Ascending aorta (tissue), 2 donors: ENCODE measurements at regions not wholly inside any gene's neighbourhood (a gene's known extent, or its start where the extent isn't known, plus 50 kb on each side); places are given as distances from the start of the nearest gene placed in this dataset.
"Not testable (repeated sequence)": the region's sequence is repeated elsewhere in the genome, so short reads cannot be mapped to it uniquely, and the experiment has no call there.

Experiments used
- DNase-seq, 2 donors: peaks; one replicate each; pipeline ENCODE4 v3.0.0-alpha.2; 2019; ENCODE audit warnings: low spot score in 2 of 2
- H3K27ac ChIP-seq, 2 donors: fragments of 200-600 bp; sonication (generic); one replicate each; pipeline ENCODE4 v1.5.1; 2016 to 2017; ENCODE audit warnings: mild to moderate bottlenecking in 1 of 2
- H3K27me3 ChIP-seq: fragments of 200-600 bp; sonication (generic); one replicate; pipeline ENCODE4 v1.5.1; 2017
- H3K36me3 ChIP-seq, 2 donors: fragments of 200-600 bp; sonication (generic); one replicate each; pipeline ENCODE4 v1.5.1; 2016
- H3K4me1 ChIP-seq, 2 donors: fragments of 200-600 bp; sonication (generic); one replicate each; pipeline ENCODE4 v1.5.1; 2016 to 2017; ENCODE audit warnings: mild to moderate bottlenecking in 1 of 2
- H3K4me3 ChIP-seq, 2 donors: fragments of 200-600 bp; sonication (generic); one replicate each; pipeline ENCODE4 v1.5.1; 2016 to 2017; ENCODE audit warnings: mild to moderate bottlenecking in 1 of 2
- H3K9me3 ChIP-seq, 2 donors: fragments of 200-600 bp; sonication (generic); one replicate each; pipeline ENCODE4 v1.5.1; 2016
- CTCF ChIP-seq, 3 experiments: fragments of 200-600 bp in 2 of 3; fragments of 450-650 bp in 1 of 3; sonication (generic) in 2 of 3; IDR thresholded peaks; one replicate each; pipeline ENCODE4 v1.5.1; 2016 to 2019; ENCODE audit warnings: antibody characterized with exemption in 3 of 3, mild to moderate bottlenecking in 1 of 3, moderate library complexity in 1 of 3
- intact Hi-C: fragments of 100-400 bp; cut with DNase I; formaldehyde crosslinking; loops from one replicate; pipeline ENCODE4 v1.15.1; 2023

GRCh38 chr5:127187706-127188105, 102.9 kb upstream of the MEGF10 start:
- Histone ChIP-seq H3K4me3 (no peak overlapping the region), H3K27ac (no peak overlapping the region), H3K27me3 (no peaks in the 10 kb centered on the region), H3K4me1 (no peaks in the 10 kb centered on the region), H3K9me3 (no peaks in the 10 kb centered on the region), H3K36me3 (no peaks in the 10 kb centered on the region)
- intact Hi-C loops = no loop called here
- no peak for DNase-seq
- TF ChIP-seq CTCF (IDR thresholded peaks at IDR 0.05) = no peak

GRCh38 chr5:127192150-127192549, 98.4 kb upstream of the MEGF10 start:
- Histone ChIP-seq H3K4me3 (no peak overlapping the region), H3K27ac (no peak overlapping the region), H3K27me3 (no peaks in the 10 kb centered on the region), H3K4me1 (no peaks in the 10 kb centered on the region), H3K9me3 (no peaks in the 10 kb centered on the region), H3K36me3 (no peaks in the 10 kb centered on the region)
- TF ChIP-seq CTCF (IDR thresholded peaks at IDR 0.05) = no peak
- no peak for DNase-seq
- intact Hi-C loops = no loop called here

GRCh38 chr5:127192836-127193338, 97.7 kb upstream of the MEGF10 start:
- no peaks in the 10 kb centered on the region for H3K4me1 ChIP-seq
- no peak overlapping the region for H3K27ac ChIP-seq
- no peaks in the 10 kb centered on the region for H3K27me3 ChIP-seq
- no peak for TF ChIP-seq CTCF (IDR thresholded peaks at IDR 0.05)
- H3K9me3 ChIP-seq = no peaks in the 10 kb centered on the region
- no peaks in the 10 kb centered on the region for H3K36me3 ChIP-seq
- intact Hi-C loops = no loop called here
- no peak overlapping the region for H3K4me3 ChIP-seq
- no peak for DNase-seq

GRCh38 chr5:127196042-127196441, 94.6 kb upstream of the MEGF10 start:
- Histone ChIP-seq H3K27me3 (no peaks in the 10 kb centered on the region), H3K27ac (no peak overlapping the region), H3K36me3 (no peaks in the 10 kb centered on the region), H3K4me3 (no peak overlapping the region), H3K9me3 (no peaks in the 10 kb centered on the region), H3K4me1 (no peaks in the 10 kb centered on the region)
- DNase-seq = no peak
- intact Hi-C loops = no loop called here
- TF ChIP-seq CTCF (IDR thresholded peaks at IDR 0.05) = no peak

- H3K36me3 ChIP-seq, H3K4me3 ChIP-seq, intact Hi-C loops, DNase-seq, H3K4me1 ChIP-seq, H3K9me3 ChIP-seq, H3K27ac ChIP-seq, H3K27me3 ChIP-seq: not testable (repeated sequence)
Observed at GRCh38 chr5:127197402-127198167, 93.0 kb upstream of the MEGF10 start.

- H3K4me3 ChIP-seq, H3K27ac ChIP-seq, DNase-seq, H3K9me3 ChIP-seq, intact Hi-C loops, H3K27me3 ChIP-seq, H3K36me3 ChIP-seq, H3K4me1 ChIP-seq: not testable (repeated sequence)
Observed at GRCh38 chr5:127202738-127203137, 87.9 kb upstream of the MEGF10 start.
